GM18873 (cell line): ENCODE measurements at regions not wholly inside any gene's neighbourhood (a gene's known extent, or its start where the extent isn't known, plus 50 kb on each side); places are given as distances from the start of the nearest gene placed in this dataset.

Experiments
- ATAC-seq: cut with Tn5 transposase; IDR thresholded peaks from one replicate; pipeline ENCODE4 v1.9.1; 2021; ENCODE audit warnings: mild to moderate bottlenecking, moderate library complexity, moderate number of reproducible peaks; ENCODE audit not compliant: unreplicated experiment, low FRiP score

GRCh38 chr5:5822729-5823257 is 400.3 kb downstream of the ICE1 start:
- ATAC-seq = no peak

- no peak for ATAC-seq
Observed at GRCh38 chr5:5816960-5817359, 394.5 kb downstream of the ICE1 start.

DNA sequence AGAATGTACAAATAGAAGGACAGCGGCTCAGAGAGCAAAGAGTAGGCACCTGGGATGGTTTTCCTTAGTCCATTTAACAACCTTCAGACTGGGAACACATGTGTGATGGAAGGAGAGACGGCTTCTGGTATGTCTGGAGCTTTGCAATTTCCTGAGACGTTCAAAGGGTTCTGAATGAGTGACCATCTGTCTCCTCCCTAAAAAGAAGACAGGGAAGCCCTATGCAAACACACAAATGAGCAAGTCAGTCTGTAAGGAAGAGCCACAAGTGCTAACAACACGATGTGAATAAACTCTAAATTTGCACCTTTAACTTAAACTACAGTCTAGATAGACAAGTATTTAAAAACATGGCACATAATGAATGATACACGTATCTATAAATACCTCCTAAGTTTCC is 391.0 kb downstream of the ICE1 start:
- no peak for ATAC-seq

DNA sequence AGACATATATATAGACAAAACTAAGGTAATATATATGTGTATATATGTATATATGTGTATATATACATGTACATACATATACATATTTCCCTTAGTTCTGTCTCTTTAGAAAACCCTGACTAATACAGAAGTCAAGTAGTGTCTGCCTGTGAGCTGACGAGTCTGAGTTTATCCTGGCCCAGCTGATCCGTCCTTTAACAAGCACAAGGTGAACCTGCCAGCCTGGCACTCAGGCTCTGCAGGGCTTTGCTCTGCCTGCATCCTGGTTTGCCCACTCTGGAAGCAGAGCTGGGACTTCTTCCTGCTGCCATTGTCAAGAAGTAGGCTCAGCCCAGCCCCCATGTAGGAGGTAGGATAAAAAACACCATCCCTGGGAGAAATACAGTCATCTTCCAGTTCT is 388.0 kb downstream of the ICE1 start:
- ATAC-seq = no peak

DNA sequence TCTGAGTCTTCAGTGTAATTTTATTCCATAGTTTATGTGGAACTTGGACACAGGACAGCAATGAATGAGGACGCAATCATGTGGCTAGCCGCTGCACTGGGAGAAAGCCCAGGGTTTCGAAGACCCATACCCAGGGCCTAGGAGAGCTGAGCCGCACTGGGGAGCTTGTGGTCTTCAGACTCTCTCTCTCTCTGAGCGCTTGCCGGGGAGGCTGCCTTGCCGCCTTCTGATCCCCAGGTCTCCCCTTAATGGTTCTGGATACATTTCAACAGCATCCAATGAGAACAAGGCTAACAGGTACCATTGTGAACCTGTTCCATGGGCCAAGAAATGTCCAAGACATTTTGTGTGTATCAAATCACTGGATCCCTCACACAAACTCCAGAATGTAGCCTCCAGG is 383.4 kb downstream of the ICE1 start:
- ATAC-seq = no peak

GRCh38 chr5:5804478-5805233 is 382.2 kb downstream of the ICE1 start:
- no peak for ATAC-seq

DNA sequence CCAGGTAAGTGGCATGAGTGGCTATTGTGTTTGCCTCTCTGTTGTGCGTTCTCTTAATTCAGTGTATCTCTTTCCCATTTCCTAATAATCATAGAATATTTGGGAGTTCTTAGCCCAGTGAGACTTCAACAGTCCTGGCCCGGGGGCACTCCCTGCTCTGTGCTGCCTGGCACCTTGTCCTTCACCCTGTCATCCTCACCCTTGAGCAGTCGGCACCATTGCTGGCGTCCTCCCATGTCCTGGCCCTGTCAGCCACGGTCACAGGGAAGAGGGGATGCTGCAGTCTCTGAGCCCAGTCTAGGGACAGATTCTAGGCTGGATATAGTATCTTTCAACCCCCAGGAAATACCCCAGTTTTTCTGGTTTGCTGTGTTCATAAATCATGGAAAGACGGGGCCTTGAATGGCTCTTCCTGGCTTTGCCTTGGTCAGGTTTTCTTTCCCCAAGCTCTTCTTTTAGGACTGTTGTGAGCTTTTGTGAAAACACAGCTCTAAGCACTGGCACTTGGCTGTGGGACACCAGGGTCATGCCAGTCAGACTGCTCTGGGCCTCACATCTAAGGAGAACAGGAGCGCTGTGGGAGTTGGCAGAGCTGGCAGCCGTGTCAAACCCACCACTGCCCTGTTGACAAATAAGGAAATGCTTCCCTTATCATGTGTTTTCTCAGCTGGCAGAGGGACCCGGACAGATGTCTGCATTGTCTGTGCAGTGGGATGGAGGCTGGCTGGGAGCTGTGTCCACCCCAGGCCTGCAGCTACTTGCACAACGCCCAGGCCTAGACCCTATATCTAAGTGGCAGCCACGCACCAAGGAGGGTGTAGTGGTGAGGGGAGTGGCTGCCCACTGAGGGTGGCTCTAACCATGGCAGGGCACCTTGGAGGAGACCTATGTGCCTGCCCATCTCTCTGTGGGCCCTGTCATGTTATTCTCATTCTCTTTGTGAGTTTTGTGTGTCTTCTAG is 378.6 kb downstream of the ICE1 start:
- ATAC-seq = no peak

GRCh38 chr5:5799826-5800225 is 377.3 kb downstream of the ICE1 start:
- ATAC-seq = no peak

DNA sequence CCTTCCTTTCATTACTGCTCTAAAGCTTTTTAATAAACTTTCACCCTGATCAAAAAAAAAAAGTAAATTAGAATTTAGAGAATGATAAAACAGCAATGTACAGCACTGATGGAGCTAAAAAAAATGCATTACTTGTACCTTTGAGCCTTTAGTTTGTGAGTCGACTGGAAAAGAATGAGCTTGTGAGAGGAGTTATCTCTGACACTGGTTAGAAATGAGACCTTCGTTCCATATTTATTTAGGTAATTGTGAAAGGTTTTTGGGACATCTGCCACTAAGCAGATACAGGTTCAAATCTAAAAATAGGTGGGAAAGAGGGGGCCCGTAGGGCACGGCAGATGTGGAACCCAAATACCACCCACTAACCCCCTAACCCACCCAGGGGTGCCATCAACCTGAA is 376.8 kb downstream of the ICE1 start:
- ATAC-seq = no peak

DNA sequence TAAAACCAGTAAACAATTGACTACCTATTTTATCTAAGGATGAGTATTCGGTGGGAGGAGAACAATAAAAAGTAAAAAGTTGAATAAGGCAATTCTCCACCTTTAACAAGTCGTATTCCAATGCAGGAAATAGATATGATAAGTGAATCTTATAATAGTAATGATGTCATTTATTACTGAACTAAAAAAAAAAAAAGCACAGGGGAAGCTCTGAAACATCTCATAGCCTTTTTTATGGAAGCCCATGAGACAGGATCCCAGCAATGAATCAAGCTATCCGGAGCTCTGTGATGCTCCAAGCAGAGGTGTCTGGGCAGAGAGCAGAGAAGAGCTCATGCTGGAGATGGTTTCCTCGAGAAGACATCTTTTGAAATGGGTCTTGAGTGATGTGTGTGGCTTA is 376.0 kb downstream of the ICE1 start:
- no peak for ATAC-seq

DNA sequence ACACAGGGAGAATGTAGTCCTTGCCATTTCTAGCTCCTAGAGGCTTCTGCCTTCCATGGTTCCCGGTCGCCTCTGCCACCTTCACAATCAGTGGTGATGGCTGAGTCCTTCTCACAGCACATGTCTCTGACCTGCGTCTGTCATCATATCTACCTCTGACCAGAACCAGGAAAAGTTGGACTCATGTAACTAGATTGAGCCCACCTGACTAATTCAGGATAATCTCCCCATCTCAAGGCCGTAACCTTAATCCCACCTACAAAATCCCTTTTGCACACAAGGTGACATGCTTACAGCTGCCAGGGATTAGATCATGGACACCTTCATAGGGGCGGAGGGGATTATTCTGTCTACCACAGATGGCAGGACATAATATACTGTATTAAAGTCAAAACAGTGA is 375.6 kb downstream of the ICE1 start:
- ATAC-seq = no peak

- ATAC-seq = no peak
Observed at GRCh38 chr5:5795074-5795771, 372.7 kb downstream of the ICE1 start.

DNA sequence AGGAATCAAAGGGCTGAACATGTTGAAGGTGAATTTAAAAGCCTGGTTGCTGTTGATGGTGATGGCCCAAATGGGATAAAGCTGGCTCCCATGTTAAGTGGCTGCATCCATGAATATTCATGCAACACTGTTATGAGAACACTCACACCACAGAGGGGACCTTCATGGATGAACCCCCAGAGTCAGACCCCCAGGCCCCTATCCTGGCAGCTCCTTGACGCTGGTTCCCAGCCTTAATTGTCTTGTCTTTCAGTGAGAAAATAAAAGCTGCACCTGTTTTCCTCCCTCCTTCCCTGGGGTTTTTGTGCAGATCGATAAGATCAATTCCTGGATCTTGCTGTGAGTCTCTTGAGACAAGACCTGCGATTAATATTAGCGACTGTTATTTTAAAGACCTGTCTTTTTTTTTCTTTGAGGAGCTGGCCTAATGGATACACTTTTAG is 371.7 kb downstream of the ICE1 start:
- no peak for ATAC-seq

DNA sequence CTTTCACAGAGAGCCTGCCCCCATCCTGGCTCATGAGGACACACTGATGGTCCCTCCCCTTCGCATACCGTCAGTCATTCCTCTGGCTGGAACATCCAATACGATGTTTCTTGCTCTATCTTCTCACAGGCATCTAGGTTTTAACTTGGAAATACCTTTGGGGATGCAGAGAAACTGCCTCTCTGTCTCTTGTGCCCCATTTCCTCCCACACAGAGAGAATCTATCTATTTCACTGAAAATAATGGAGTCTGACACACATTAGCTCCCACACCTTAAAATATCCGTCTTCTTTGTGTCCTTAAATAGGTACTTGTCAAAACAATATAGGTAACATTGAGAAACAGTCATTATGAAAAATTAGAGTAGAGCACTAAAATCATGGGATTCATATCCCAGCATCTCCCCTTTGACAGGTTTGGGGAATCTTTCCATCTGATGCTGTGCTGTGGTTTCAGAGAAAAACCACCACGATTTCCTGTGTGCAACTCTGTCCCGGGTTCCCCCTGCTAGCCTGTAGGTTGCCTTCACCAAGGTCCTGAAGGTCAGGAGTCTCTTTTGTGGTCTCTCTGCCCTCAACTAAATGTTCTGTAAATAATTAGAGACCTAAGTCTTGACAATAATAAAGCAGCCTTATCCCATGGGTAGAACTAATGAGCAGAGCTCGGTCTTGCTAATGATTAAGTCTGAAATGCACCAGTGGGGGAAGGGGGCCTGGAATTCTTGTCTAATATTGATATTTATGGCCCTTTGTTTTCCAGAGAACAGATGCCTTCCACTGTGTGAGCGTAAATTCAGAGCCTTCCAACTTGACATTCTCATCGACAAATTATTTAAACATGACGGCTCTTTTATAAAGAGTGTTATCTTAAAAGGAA is 371.0 kb downstream of the ICE1 start:
- no peak for ATAC-seq

- ATAC-seq = no peak
Observed at GRCh38 chr5:5792106-5792505, 369.6 kb downstream of the ICE1 start.

DNA sequence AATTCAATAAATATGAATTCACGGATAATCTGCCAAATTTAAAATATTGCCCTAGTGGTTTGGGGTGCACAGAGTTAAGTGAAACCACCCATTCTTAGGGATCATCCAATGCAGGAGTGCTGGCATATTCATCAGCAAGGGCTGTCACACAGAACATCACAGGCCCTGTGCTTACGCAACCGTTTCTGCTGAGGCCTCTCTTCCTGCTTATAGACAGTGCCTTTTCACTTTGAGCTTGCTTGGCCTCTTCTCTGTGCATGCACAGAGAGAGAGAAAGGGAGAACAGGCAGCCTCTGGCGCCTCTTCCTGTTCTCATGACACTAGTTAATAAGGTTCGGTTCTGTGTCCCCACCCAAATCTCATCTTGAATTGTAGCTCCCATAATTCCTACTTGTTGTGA is 366.3 kb downstream of the ICE1 start:
- no peak for ATAC-seq

DNA sequence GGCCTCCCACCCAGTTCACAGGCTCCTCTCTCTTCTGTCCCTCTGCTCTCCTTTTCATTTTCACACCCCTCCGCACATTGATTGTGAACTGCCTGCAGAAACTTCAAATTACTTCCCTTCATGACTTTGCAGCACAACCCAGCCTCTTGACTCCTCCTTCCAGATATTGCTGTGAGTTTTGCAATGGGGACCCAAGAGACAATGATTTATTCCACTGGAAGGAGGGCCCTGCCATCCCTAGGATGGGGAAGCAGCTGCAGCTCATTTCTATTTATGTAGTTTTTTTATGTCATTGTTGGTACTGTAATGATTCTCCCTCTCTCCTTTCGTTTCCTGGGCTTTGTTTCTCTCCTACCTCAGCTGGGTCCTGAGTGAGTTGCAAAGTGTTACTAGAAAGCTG is 364.9 kb downstream of the ICE1 start:
- no peak for ATAC-seq

- ATAC-seq = no peak
Observed at GRCh38 chr5:5784101-5784500, 361.6 kb downstream of the ICE1 start.

GRCh38 chr5:5783021-5783420 is 360.5 kb downstream of the ICE1 start:
- no peak for ATAC-seq

DNA sequence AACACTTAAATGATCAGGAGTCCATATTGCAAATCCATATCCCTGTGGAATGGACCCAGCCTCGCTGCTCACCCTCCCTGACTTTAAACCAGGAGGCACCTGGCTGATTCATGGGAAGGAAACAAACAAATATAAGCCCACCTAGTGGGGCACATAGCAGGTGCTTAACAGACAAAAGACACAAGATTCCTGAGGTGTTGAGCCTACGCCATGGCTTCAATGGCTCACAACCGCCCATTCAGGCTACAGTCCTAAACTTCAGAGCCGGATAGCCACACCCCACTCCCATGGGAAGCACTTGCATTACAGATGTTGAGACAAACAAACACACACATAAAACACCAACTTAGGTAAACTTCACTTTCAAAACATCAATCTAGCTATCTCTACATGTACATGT is 359.9 kb downstream of the ICE1 start:
- ATAC-seq = no peak
